CD4-positive, alpha-beta T cell (primary cell): ENCODE measurements at regions not wholly inside any gene's neighbourhood (a gene's known extent, or its start where the extent isn't known, plus 50 kb on each side); places are given as distances from the start of the nearest gene placed in this dataset.
"Not testable (repeated sequence)": the region's sequence is repeated elsewhere in the genome, so short reads cannot be mapped to it uniquely, and the experiment has no call there.

Experiments used
- ATAC-seq: fragments of 200-7000 bp; cut with Tn5 transposase; one replicate; pipeline ENCODE4 v1.10.0; 2022; ENCODE audit warnings: mild to moderate bottlenecking; ENCODE audit not compliant: poor library complexity
- CTCF ChIA-PET: fragments of 350-600 bp; sonication (Branson Sonifier 250); formaldehyde crosslinking; loops from one replicate; lab custom pipeline; 2021; ENCODE audit warnings: antibody characterized with exemption, inconsistent platforms; lab: Charles Lee
- POLR2A ChIA-PET: fragments of 350-600 bp; sonication (Branson Sonifier 250); formaldehyde crosslinking; loops from one replicate; lab custom pipeline; 2021; ENCODE audit warnings: antibody characterized with exemption, inconsistent platforms; lab: Charles Lee
- DNase-seq, 14 experiments: peaks; one replicate each; pipeline ENCODE4 v3.0.0-alpha.2; 2013 to 2020; ENCODE audit warnings: mixed read lengths in 2 of 14
- H3K27ac ChIP-seq, 2 donors: one replicate each; pipeline versions ENCODE4 v1.5.1 to v1.7.0; 2013; ENCODE audit warnings: low read length in 2 of 2, low read depth in 1 of 2, mild to moderate bottlenecking in 1 of 2
- H3K27me3 ChIP-seq, 2 experiments: 1 replicate in 1 of 2; 2 replicates in 1 of 2; pipeline versions ENCODE4 v1.6.1 to v1.7.0; 2013; ENCODE audit warnings: low read length in 2 of 2, control low read depth in 1 of 2, mild to moderate bottlenecking in 1 of 2, moderate library complexity in 1 of 2; ENCODE audit not compliant: insufficient read depth in 2 of 2, control insufficient read depth in 1 of 2
- H3K36me3 ChIP-seq: one replicate; pipeline ENCODE4 v1.6.1; 2013; ENCODE audit warnings: low read length, control low read depth; ENCODE audit not compliant: insufficient read depth
- H3K4me1 ChIP-seq: one replicate; pipeline ENCODE4 v1.6.1; 2013; ENCODE audit warnings: low read length, control low read depth; ENCODE audit not compliant: insufficient read depth
- H3K4me3 ChIP-seq: one replicate; pipeline ENCODE4 v1.5.1; 2013; ENCODE audit warnings: mild to moderate bottlenecking, low read length, moderate library complexity
- H3K9me3 ChIP-seq, 2 experiments: 1 replicate in 1 of 2; 2 replicates in 1 of 2; pipeline versions ENCODE4 v1.6.1 to v1.7.0; 2013; ENCODE audit warnings: low read length in 2 of 2, mild to moderate bottlenecking in 2 of 2, control low read depth in 1 of 2, moderate library complexity in 1 of 2; ENCODE audit not compliant: control insufficient read depth in 1 of 2, insufficient read depth in 1 of 2
- H3K27ac Mint-ChIP-seq: one replicate; pipeline ENCODE4 v1.8.0; 2020; ENCODE audit warnings: mixed read lengths
- H3K27me3 Mint-ChIP-seq: one replicate; pipeline ENCODE4 v1.8.0; 2021; ENCODE audit warnings: mixed read lengths
- H3K36me3 Mint-ChIP-seq: one replicate; pipeline ENCODE4 v1.8.0; 2021; ENCODE audit warnings: low read depth, mixed read lengths
- H3K4me1 Mint-ChIP-seq: one replicate; pipeline ENCODE4 v1.8.0; 2021; ENCODE audit warnings: low read depth, mixed read lengths
- H3K4me3 Mint-ChIP-seq: one replicate; pipeline ENCODE4 v1.8.0; 2020; ENCODE audit warnings: mild to moderate bottlenecking, mixed read lengths
- H3K9me3 Mint-ChIP-seq: one replicate; pipeline ENCODE4 v1.8.0; 2020; ENCODE audit warnings: mixed read lengths
- intact Hi-C, 2 experiments: fragments of 100-400 bp; cut with DNase I in 1 of 2; cut with micrococcal nuclease in 1 of 2; formaldehyde crosslinking; loops; one replicate each; pipeline versions ENCODE4 v1.15.1 to v1.9.0; 2023 to 2025; cut with DNase I, micrococcal nuclease
- TF ChIP-seq, protein P1 (sequence below): fragments of 200-600 bp; IDR thresholded peaks from one replicate; pipeline ENCODE4 v1.8.0; 2022; ENCODE audit warnings: antibody characterized with exemption, mild to moderate bottlenecking

DNA sequence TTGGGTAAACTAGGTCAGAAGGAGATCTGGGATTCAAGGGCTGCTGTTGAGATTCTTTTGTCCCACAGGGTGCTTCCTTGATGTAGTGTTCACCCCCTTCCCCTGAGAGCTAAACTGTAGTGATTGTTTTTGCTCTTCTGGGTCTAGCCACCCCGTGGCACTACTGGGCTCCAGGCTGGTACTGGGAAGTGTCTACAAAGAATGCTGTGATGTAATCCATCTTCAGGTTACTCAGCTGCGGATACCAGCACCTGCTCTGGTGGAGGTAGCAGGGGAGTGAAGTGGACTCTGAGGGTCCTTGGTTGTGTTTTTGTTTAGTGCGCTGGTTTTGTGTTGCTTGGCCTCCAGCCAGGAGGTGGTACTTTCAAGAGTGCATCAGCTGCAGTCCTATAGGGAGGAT lies 365.5 kb downstream of the ZNF674 start:
- TF ChIP-seq, protein P1, sequence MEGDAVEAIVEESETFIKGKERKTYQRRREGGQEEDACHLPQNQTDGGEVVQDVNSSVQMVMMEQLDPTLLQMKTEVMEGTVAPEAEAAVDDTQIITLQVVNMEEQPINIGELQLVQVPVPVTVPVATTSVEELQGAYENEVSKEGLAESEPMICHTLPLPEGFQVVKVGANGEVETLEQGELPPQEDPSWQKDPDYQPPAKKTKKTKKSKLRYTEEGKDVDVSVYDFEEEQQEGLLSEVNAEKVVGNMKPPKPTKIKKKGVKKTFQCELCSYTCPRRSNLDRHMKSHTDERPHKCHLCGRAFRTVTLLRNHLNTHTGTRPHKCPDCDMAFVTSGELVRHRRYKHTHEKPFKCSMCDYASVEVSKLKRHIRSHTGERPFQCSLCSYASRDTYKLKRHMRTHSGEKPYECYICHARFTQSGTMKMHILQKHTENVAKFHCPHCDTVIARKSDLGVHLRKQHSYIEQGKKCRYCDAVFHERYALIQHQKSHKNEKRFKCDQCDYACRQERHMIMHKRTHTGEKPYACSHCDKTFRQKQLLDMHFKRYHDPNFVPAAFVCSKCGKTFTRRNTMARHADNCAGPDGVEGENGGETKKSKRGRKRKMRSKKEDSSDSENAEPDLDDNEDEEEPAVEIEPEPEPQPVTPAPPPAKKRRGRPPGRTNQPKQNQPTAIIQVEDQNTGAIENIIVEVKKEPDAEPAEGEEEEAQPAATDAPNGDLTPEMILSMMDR = no peak
- Histone ChIP-seq H3K27me3 (no peaks in the 10 kb centered on the region), H3K4me1 (no peaks in the 10 kb centered on the region), H3K27ac (no peak overlapping the region), H3K4me3 (no peak overlapping the region), H3K9me3 (no peaks in the 10 kb centered on the region), H3K36me3 (no peaks in the 10 kb centered on the region)
- Mint-ChIP-seq H3K36me3 (no peaks in the 10 kb centered on the region), H3K4me1 (no peaks in the 10 kb centered on the region), H3K9me3 (no peaks in the 10 kb centered on the region), H3K27me3 (no peaks in the 10 kb centered on the region), H3K4me3 (no peak overlapping the region), H3K27ac (no peak overlapping the region)
- DNase-seq (no peak), ATAC-seq (no peak)
- ChIA-PET CTCF (no interaction called here), POLR2A (no interaction called here)
- intact Hi-C loops = no loop called here

DNA sequence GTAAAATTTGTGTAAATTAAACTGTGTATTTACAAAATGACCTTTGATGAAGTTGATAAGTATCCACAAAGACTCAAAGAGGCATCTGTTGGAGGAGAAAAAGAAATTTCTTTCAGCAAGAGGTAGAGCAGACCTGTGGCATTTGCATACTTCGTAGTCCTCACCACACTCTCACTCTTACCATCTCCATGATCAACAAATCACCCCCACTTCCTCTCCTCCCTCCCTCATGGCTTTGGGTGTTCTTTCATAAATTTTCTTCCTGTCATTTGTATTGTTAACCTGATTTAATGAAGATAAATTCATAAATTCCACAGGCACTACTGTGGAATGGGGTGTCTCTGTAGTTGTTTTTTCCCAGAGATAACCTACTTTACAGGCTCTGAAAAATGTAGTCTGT lies 366.5 kb downstream of the ZNF674 start:
- DNase-seq = no peak
- Mint-ChIP-seq H3K27me3 (no peaks in the 10 kb centered on the region), H3K36me3 (no peaks in the 10 kb centered on the region), H3K9me3 (no peaks in the 10 kb centered on the region), H3K27ac (no peak overlapping the region), H3K4me1 (no peaks in the 10 kb centered on the region), H3K4me3 (no peak overlapping the region)
- no peaks in the 10 kb centered on the region for H3K4me1 ChIP-seq
- H3K27ac ChIP-seq = no peak overlapping the region
- no peak overlapping the region for H3K4me3 ChIP-seq
- TF ChIP-seq, protein P1 = no peak
- intact Hi-C loops = no loop called here
- no peaks in the 10 kb centered on the region for H3K36me3 ChIP-seq
- POLR2A ChIA-PET = no interaction called here
- H3K27me3 ChIP-seq = no peaks in the 10 kb centered on the region
- CTCF ChIA-PET = interaction anchor here (0.5 kb wide), 1 partner anchor 27 kb away, joined by 3 read pairs; no protein-coding TSS in a partner anchor
- no peaks in the 10 kb centered on the region for H3K9me3 ChIP-seq
- ATAC-seq = no peak

DNA sequence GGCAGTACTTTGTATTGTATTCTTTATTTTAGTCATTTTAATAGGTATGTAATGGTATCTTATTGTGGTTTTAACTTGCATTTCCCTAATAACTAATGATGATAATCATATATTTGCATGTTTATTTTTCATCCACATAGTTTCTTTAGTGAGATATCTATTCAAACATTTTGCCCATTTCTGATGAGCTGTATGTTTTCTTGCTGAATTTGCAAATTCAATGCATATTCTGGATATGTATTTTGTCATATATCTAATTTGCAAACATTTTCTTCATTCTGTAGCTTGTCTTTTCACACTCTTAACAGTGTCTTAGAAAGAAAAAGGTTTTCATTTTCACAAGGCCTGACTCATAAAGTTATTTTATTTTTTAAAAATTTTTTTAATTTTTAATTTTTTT lies 372.1 kb downstream of the ZNF674 start:
- Mint-ChIP-seq H3K27ac (no peak overlapping the region), H3K27me3 (no peaks in the 10 kb centered on the region), H3K9me3 (peaks cover 6% of the 10 kb centered on the region), H3K4me3 (no peak overlapping the region), H3K4me1 (no peaks in the 10 kb centered on the region), H3K36me3 (no peaks in the 10 kb centered on the region)
- H3K4me1 ChIP-seq = no peaks in the 10 kb centered on the region
- no peak overlapping the region for H3K4me3 ChIP-seq
- TF ChIP-seq, protein P1 = no peak
- H3K36me3 ChIP-seq = no peaks in the 10 kb centered on the region
- ATAC-seq (no peak), DNase-seq (no peak)
- peaks cover 0 to 4% of the 10 kb centered on the region in 2 experiments for H3K9me3 ChIP-seq
- no peak overlapping the region for H3K27ac ChIP-seq
- H3K27me3 ChIP-seq = no peaks in the 10 kb centered on the region
- ChIA-PET POLR2A (no interaction called here), CTCF (no interaction called here)
- intact Hi-C loops = no loop called here

DNA sequence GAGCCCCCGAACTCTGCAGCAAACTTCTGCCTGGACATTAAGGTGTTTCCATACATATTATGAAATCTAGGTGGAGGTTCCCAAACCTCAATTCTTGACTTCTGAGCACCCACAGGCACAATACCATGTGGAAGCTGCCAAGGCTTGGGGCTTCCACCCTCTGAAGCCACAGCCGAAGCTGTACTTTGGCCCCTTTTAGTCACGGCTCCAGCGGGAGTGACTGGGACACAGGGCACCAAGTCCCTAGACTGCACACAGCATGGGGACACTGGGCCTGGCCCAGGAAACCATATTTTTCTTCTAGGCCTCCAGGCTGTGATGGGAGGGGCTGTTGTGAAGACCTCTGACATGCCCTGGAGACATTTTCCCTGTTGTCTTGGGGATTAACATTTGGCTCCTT lies 373.8 kb downstream of the ZNF674 start:
- H3K27ac Mint-ChIP-seq, POLR2A ChIA-PET, CTCF ChIA-PET: not testable (repeated sequence)

More for the DNA sequence above, 373.8 kb downstream of the ZNF674 start:
- H3K27ac ChIP-seq, H3K9me3 Mint-ChIP-seq, H3K9me3 ChIP-seq, DNase-seq, H3K4me3 ChIP-seq, H3K4me1 Mint-ChIP-seq, H3K4me3 Mint-ChIP-seq, intact Hi-C loops, H3K27me3 ChIP-seq, ATAC-seq, H3K36me3 ChIP-seq, H3K4me1 ChIP-seq, H3K27me3 Mint-ChIP-seq, H3K36me3 Mint-ChIP-seq: not testable (repeated sequence)
